ENCODE measurements at regions not wholly inside any gene's neighbourhood (a gene's known extent, or its start where the extent isn't known, plus 50 kb on each side); places are given as distances from the start of the nearest gene placed in this dataset.
"Not testable (repeated sequence)": the region's sequence is repeated elsewhere in the genome, so short reads cannot be mapped to it uniquely, and the experiment has no call there.

DNA sequence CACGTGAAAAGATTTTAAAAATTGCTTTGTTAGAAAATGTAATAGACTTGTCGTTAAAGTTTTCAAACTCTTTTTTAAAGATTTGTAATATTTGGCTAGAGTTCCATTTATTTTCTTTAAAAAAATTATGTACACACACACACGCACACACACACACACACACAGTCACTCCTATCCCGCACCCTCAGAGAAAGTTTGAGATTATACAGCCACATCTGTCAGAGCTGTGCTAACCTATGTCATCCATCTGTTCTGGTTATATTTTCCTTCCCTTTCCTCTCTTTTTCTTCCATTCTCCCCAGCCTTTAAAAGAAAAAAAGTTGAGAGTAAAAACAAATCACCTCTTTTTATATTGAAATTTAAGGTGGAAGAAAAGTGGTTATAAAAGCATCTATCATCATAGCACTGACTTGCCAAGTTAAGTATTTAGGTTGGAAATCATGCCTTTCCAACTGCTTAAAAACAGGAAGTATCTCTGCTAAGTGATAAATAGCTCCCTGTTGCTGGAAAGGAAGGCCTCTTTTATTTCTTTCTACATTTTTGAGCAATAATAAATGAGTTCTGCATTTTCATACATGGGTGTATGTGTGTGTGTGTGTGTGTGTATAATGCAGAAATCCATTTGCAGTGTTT is 163.3 kb upstream of the SPRY1 start:
- DNase-seq: no peak

DNA sequence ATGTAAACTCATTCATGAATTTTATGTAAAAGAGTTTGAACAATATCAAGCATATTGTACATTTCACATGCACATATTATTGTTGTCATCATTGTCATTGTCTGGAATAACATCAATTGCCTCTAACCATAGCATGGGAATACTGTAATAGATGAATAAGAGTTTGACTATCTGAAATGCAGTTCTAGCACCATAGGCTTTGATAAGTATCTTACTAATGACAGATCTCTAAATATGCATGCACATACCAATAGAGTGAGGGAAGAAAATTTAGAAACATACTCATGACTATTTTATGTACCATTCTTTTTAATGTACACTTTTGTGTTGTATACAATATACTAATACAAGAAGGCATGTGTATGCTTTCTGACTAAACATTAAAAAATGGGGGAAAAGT is 161.6 kb upstream of the SPRY1 start:
- DNase-seq: no peak

- DNase-seq: no peak
These were observed 161.2 kb upstream of the SPRY1 start for GRCh38 chr4:123235431-123235830.

- no peak for DNase-seq
These were observed 160.0 kb upstream of the SPRY1 start for GRCh38 chr4:123236606-123237005.

DNA sequence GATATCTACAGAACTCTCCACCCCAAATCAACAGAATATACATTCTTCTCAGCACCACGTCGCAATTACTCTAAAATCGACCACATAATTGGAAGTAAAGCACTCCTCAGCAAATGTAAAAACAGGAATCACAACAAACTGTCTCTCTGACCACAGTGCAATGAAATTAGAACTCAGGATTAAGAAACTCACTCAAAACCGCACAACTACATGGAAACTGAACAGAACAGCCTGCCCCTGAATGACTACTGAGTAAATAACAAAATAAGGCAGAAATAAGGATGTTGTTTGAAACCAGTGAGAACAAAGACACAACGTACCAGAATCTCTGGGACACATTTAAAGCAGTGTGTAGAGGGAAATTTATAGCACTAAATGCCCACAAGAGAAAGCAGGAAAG is 156.3 kb upstream of the SPRY1 start:
- DNase-seq: peak; percentile 1

DNA sequence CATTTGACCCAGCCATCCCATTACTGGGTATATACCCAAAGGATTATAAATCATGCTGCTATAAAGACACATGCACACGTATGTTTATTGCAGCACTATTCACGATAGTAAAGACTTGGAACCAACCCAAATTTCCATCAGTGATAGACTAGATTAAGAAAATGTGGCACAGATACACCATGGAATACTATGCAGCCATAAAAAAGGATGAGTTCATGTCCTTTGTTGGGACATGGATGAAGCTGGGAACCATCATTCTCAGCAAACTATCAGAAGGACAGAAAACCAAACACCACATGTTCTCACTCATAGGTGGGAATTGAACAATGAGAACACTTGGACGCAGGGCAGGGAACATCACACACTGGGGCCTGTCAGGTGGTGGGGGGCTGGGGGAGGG is 153.4 kb upstream of the SPRY1 start:
- DNase-seq: not testable (repeated sequence)

DNA sequence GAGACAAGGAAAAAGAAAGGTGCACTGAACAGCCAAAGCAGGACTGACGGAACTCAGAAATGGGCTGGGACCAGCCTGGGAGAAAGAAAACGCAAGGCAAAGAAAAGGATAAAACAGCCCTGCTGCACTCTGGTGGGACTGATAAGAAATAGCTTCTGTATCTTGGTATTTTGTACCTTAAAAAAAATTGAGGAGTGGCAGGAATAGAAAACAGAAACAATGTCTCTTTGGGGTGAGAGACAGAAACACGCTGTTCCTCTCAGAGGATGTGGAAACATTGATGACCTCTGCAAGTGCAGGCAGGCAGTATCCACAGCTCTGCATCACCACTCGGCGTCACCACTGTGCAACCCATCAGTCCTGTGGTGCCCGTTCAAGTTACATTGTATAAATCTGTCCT is 152.5 kb upstream of the SPRY1 start:
- DNase-seq: no peak

- DNase-seq: no peak
These were observed 150.5 kb upstream of the SPRY1 start for GRCh38 chr4:123246085-123246484.

DNA sequence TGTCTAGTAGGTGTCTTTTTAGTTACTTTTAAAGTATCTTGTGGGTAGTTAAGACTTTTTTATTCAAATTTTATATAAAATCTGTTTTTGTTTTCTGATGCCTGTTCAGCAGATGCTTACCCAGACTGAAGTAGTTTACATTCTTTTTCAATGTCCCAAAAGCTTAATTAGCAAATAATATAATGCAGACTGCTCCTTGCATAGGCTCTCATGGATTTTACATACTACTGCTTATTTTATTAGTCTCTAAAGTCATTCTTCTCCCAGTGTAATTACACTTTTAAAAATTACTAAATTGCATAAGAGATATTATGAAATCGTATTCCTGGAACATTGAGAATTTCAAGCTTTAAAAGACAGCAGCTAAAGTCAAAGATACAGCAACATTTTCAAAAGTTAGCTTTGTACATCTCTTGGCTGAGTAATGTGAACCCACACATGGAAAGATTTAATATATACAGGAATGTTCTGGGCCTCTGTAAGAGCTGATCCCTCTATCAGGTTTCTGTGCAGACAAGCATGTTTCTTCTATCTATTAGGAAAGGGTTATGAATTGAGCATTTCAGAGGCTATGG is 148.4 kb upstream of the SPRY1 start:
- DNase-seq: no peak

DNA sequence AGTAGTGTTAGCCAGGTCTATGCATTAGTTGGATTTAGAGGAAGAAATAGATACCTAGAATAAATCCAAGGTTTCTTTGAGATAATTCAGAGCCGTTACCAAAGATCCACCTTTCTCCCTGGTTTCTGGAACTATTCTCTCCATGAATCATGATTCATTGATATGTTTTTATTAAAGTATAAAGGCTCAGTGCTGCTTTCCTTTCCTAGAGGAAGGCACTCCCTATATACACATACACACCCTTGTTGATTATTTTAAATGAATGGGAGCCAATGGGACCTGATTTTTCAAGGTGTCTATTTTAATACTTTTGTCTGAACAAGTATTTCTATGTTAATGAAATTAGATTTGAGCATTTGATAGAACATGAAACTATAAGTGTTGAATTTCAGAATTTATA is 146.8 kb upstream of the SPRY1 start:
- no peak for DNase-seq

DNA sequence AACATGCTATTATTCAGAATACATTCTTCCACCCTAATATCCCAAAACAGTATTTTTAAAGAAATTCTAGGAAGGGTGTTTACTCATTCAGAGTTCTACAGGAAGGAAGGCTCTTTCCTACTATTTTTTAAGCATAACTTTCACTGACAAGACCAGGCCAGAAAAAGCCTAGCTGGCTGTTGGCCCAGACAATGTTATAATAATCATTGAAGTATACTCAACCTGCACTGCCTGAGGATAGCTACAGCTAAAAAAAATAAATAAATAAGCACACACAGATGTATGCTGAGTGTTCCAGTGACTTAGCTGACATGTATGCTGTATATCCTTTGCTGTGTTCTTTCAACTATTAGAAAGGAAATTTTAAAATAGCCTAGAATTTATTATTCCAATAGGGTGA is 145.8 kb upstream of the SPRY1 start:
- no peak for DNase-seq

GRCh38 chr4:123255971-123256370 is 140.6 kb upstream of the SPRY1 start:
- no peak for DNase-seq

GRCh38 chr4:123256901-123257300 is 139.7 kb upstream of the SPRY1 start:
- no peak for DNase-seq

GRCh38 chr4:123257591-123257990 is 139.0 kb upstream of the SPRY1 start:
- no peak for DNase-seq

GRCh38 chr4:123259676-123260646 is 136.6 kb upstream of the SPRY1 start:
- no peak for DNase-seq

DNA sequence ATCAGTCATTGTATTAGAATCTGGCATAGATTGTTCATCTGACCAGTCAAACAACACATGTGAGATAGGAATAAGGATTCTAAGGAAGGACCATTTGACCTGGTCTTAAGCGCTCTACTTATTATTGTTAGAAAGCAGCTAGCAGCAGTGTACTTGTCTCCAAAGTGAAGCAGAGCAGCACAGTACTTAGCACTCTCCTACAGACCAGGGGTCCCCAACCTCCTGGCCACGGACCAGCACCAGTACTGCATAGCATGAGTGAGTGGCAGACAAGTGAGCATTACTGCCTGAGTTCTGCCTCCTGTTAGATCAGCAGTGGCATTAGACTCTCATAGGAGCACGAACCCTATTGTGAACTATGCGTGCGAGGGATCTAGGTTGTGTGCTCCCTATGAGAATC is 135.9 kb upstream of the SPRY1 start:
- DNase-seq: no peak

- DNase-seq: no peak
These were observed 134.5 kb upstream of the SPRY1 start for GRCh38 chr4:123262080-123262479.

- no peak for DNase-seq
These were observed 131.2 kb upstream of the SPRY1 start for GRCh38 chr4:123265443-123265842.

DNA sequence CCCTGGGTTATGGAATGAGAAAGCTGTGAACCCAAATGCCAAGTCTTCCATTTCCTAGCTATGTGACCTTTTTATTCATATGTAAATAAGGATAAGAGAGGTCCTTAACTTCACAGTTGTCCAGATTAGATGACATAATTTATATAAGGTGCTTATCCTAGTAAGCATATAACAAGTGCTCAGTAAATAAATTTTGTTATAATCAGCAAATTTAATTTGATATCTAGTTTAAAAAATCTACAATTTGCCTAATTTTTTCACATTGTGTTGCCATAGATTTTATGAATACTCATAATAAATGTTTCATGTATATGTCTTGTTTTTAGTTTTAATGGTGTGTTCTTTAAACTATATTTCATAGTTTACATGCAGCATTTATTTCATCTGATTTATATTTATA is 130.4 kb upstream of the SPRY1 start:
- DNase-seq: no peak

DNA sequence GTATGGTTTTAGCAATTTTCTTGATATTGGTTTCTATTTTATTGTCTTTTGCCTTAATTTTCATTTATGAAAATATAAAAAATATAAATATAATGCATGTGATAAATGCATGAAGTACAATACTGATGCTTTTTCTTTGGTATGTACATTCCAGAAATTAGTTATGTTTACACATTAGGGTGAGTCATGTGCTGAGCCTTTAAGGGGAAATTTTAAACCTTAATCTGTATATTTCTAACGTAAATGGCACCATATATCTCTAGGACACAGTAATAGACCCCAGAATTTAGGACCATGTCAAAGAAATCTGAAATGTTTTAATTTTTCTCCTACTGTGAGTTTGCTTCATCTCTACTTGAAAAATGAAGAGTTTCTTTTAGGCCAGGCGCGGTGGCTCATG is 117.8 kb upstream of the SPRY1 start:
- DNase-seq: no peak

GRCh38 chr4:123283371-123283895 is 113.2 kb upstream of the SPRY1 start:
- no peak for DNase-seq

GRCh38 chr4:123284168-123284567 is 112.4 kb upstream of the SPRY1 start:
- DNase-seq: no peak

DNA sequence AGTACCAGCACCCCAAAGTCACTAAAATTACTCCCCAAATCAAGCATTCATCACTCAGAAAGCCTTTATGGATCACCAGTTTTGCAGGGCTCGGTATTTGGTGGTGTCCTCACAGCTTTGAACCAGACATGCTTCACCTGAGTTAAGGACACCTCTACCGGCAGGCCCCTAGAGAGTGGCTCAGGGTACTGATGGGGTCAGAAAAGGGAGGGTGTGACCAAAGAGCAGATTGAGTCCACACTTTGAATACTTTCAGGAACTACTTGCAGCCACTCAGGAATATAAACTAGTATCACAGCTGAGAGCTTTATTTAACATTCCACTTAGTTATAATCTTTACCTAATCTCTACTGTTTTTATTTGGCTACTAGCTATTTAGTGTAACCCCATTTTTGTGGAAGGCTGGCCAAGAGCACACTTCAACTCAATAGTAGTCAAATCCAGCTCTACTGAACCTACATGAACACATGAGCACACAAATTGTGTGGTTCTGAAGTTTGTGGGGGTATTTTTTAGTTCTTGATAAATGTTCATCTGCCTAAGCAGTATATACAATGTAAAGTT is 109.6 kb upstream of the SPRY1 start:
- no peak for DNase-seq
